Neural cell (in vitro differentiated cells): ENCODE measurements at regions not wholly inside any gene's neighbourhood (a gene's known extent, or its start where the extent isn't known, plus 50 kb on each side); places are given as distances from the start of the nearest gene placed in this dataset.
"Not testable (repeated sequence)": the region's sequence is repeated elsewhere in the genome, so short reads cannot be mapped to it uniquely, and the experiment has no call there.

Experiments
- CTCF ChIP-seq: fragments of 450-650 bp; IDR thresholded peaks from 2 replicates; pipeline ENCODE4 v1.5.1; 2014; ENCODE audit warnings: antibody characterized with exemption, mild to moderate bottlenecking, moderate library complexity; ENCODE audit not compliant: poor library complexity, severe bottlenecking
- EP300 ChIP-seq: fragments of 450-650 bp; conservative IDR thresholded peaks from 2 replicates; pipeline ENCODE4 v1.6.1; 2014; ENCODE audit warnings: antibody characterized with exemption, mild to moderate bottlenecking, moderate library complexity; ENCODE audit not compliant: poor library complexity, severe bottlenecking
- EZH2 ChIP-seq: fragments of 200-600, 300-800 bp; shearing (Covaris generic), sonication (generic); IDR thresholded peaks from 2 replicates; pipeline ENCODE4 v1.6.1; 2014; ENCODE audit warnings: antibody characterized with exemption, low read length, borderline replicate concordance, mild to moderate bottlenecking; ENCODE audit not compliant: insufficient read depth, poor library complexity, severe bottlenecking
- POLR2AphosphoS5 ChIP-seq: IDR thresholded peaks from 2 replicates; pipeline ENCODE4 v1.6.1; 2012
- REST ChIP-seq: IDR thresholded peaks from 2 replicates; pipeline ENCODE4 v1.6.1; 2012; ENCODE audit warnings: borderline replicate concordance

- TF ChIP-seq CTCF, POLR2AphosphoS5, EP300, REST, EZH2: not testable (repeated sequence)
Measured at GRCh38 chr5:148741766-148742165, 84.6 kb upstream of the ADRB2 start.
